SK-N-SH treated with all-trans-retinoic acid at 6 μM for 48 hours (cell line): ENCODE measurements at regions not wholly inside any gene's neighbourhood (a gene's known extent, or its start where the extent isn't known, plus 50 kb on each side); places are given as distances from the start of the nearest gene placed in this dataset.

Experiments
- ATAC-seq: fragments of 200-7000 bp; cut with Tn5 transposase; 3 replicates; pipeline ENCODE4 v1.9.1; 2020; ENCODE audit warnings: mild to moderate bottlenecking, moderate library complexity
- ARNTL ChIP-seq: fragments of 450-650 bp; formaldehyde crosslinking; IDR thresholded peaks from 2 replicates; pipeline ENCODE4 v1.5.0; 2020; ENCODE audit warnings: low read depth, mild to moderate bottlenecking, moderate library complexity, borderline replicate concordance
- BACH2 ChIP-seq: fragments of 250-450 bp; sonication (Bioruptor Pico); IDR thresholded peaks from 2 replicates; pipeline ENCODE4 v1.9.0; 2021; ENCODE audit warnings: mild to moderate bottlenecking, borderline replicate concordance
- CSDC2 ChIP-seq: fragments of 250-450 bp; sonication (Bioruptor Pico); IDR thresholded peaks from 2 replicates; pipeline ENCODE4 v1.5.0; 2020; ENCODE audit warnings: mild to moderate bottlenecking, moderate library complexity
- ESRRG ChIP-seq: fragments of 250-450 bp; sonication (Bioruptor Pico); IDR thresholded peaks from 2 replicates; pipeline ENCODE4 v1.6.1; 2021; ENCODE audit warnings: mild to moderate bottlenecking
- GLIS3 ChIP-seq: fragments of 250-450 bp; sonication (Bioruptor Pico); IDR thresholded peaks from 2 replicates; pipeline ENCODE4 v1.5.0; 2020; ENCODE audit warnings: mild to moderate bottlenecking, moderate library complexity
- ISL1 ChIP-seq: fragments of 250-450 bp; sonication (Bioruptor Pico); IDR thresholded peaks from 2 replicates; pipeline ENCODE4 v2.1.2; 2022; ENCODE audit warnings: mild to moderate bottlenecking, moderate library complexity
- OSR1 ChIP-seq: fragments of 250-450 bp; sonication (Bioruptor Pico); IDR thresholded peaks from 2 replicates; pipeline ENCODE4 v1.8.0; 2022; ENCODE audit warnings: moderate library complexity, mild to moderate bottlenecking, inconsistent platforms
- PPARA ChIP-seq: fragments of 250-450 bp; sonication (Bioruptor Pico); IDR thresholded peaks from 2 replicates; pipeline ENCODE4 v1.5.0; 2020; ENCODE audit warnings: mild to moderate bottlenecking, borderline replicate concordance
- RARB ChIP-seq: fragments of 250-450 bp; sonication (Bioruptor Pico); IDR thresholded peaks from 2 replicates; pipeline ENCODE4 v1.8.0; 2021; ENCODE audit warnings: mild to moderate bottlenecking, moderate library complexity
- SNAI2 ChIP-seq: fragments of 250-450 bp; sonication (Bioruptor Pico); IDR thresholded peaks from 2 replicates; pipeline ENCODE4 v1.5.0; 2020; ENCODE audit warnings: mild to moderate bottlenecking, moderate library complexity
- TCF4 ChIP-seq: fragments of 250-450 bp; sonication (Bioruptor Pico); IDR thresholded peaks from 2 replicates; pipeline ENCODE4 v1.8.0; 2021; ENCODE audit warnings: mild to moderate bottlenecking, moderate library complexity, borderline replicate concordance
- TOX ChIP-seq: fragments of 250-450 bp; sonication (Bioruptor Pico); IDR thresholded peaks from 2 replicates; pipeline ENCODE4 v1.8.0; 2021; ENCODE audit warnings: mild to moderate bottlenecking, moderate library complexity, borderline replicate concordance
- ZC3H10 ChIP-seq: fragments of 250-450 bp; sonication (Bioruptor Pico); IDR thresholded peaks from 2 replicates; pipeline ENCODE4 v1.5.1; 2021; ENCODE audit warnings: mild to moderate bottlenecking, moderate library complexity
- ZFP3 ChIP-seq: fragments of 250-450 bp; sonication (Bioruptor Pico); IDR thresholded peaks from 2 replicates; pipeline ENCODE4 v1.5.0; 2020; ENCODE audit warnings: mild to moderate bottlenecking, moderate library complexity
- ZFP30 ChIP-seq: fragments of 450-650 bp; formaldehyde crosslinking; IDR thresholded peaks from 2 replicates; pipeline ENCODE4 v1.5.0; 2022; ENCODE audit warnings: mild to moderate bottlenecking, moderate library complexity
- ZNF565 ChIP-seq: fragments of 450-650 bp; formaldehyde crosslinking; conservative IDR thresholded peaks from 2 replicates; pipeline ENCODE4 v1.5.0; 2020; ENCODE audit warnings: low read depth, mild to moderate bottlenecking, moderate library complexity
- ZNF70 ChIP-seq: fragments of 450-650 bp; formaldehyde crosslinking; IDR thresholded peaks from 2 replicates; pipeline ENCODE4 v1.5.0; 2020; ENCODE audit warnings: mild to moderate bottlenecking, moderate library complexity
- ZNF8 ChIP-seq: fragments of 450-650 bp; formaldehyde crosslinking; IDR thresholded peaks from 2 replicates; pipeline ENCODE4 v1.5.0; 2020; ENCODE audit warnings: mild to moderate bottlenecking, moderate library complexity
- TF ChIP-seq, protein P1 (sequence below): fragments of 250-450 bp; sonication (Bioruptor Pico); IDR thresholded peaks from 2 replicates; pipeline ENCODE4 v1.8.0; 2020; ENCODE audit warnings: mild to moderate bottlenecking, moderate library complexity, borderline replicate concordance
- TF ChIP-seq, protein P2 (sequence below): fragments of 250-450 bp; sonication (Bioruptor Pico); IDR thresholded peaks from 2 replicates; pipeline ENCODE4 v1.5.1; 2021; ENCODE audit warnings: mild to moderate bottlenecking, moderate library complexity
- TF ChIP-seq, protein P3 (sequence below): fragments of 250-450 bp; sonication (Bioruptor Pico); IDR thresholded peaks from 2 replicates; pipeline ENCODE4 v1.8.0; 2021; ENCODE audit warnings: low read depth, mild to moderate bottlenecking, moderate library complexity, borderline replicate concordance
- TF ChIP-seq, protein P4 (sequence below): fragments of 250-450 bp; sonication (Bioruptor Pico); IDR thresholded peaks from 2 replicates; pipeline ENCODE4 v1.5.1; 2020; ENCODE audit warnings: low read depth, mild to moderate bottlenecking, moderate library complexity
- TF ChIP-seq, protein P5 (sequence below): fragments of 250-450 bp; sonication (Bioruptor Pico); IDR thresholded peaks from 2 replicates; pipeline ENCODE4 v1.5.0; 2020; ENCODE audit warnings: mild to moderate bottlenecking, moderate library complexity

DNA sequence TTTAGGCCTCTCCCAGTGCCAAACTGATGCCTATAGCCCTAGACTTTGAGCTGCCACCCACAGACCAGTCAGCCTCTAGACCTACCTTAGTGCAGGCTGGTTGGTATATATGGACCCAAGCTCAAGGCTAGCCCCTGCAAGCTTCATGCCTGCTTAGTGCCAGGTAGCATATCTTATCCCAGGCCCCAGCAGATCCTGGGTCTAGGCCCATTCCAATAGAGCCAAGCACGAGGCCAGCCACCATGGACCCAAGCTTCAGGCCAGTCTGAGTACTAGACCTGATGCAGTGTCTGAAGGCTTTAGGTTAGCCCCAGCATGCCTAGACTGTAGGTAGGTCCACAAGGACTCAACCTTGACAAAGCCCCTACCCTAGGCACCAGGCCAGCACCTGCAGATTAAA, 1081.7 kb downstream of the JRKL start:
- TF ChIP-seq OSR1 (CRISPR knock-in tag) (no peak), ZNF565 (no peak), ZNF8 (CRISPR knock-in tag) (no peak), ZNF70 (CRISPR knock-in tag) (no peak), ESRRG (CRISPR knock-in tag) (no peak), ISL1 (CRISPR knock-in tag) (no peak), TOX (CRISPR knock-in tag) (no peak), BACH2 (CRISPR knock-in tag) (no peak), PPARA (CRISPR knock-in tag) (no peak), ZC3H10 (no peak), RARB (CRISPR knock-in tag) (no peak), GLIS3 (no peak), ZFP30 (CRISPR knock-in tag) (no peak)
- TF ChIP-seq, protein P1, sequence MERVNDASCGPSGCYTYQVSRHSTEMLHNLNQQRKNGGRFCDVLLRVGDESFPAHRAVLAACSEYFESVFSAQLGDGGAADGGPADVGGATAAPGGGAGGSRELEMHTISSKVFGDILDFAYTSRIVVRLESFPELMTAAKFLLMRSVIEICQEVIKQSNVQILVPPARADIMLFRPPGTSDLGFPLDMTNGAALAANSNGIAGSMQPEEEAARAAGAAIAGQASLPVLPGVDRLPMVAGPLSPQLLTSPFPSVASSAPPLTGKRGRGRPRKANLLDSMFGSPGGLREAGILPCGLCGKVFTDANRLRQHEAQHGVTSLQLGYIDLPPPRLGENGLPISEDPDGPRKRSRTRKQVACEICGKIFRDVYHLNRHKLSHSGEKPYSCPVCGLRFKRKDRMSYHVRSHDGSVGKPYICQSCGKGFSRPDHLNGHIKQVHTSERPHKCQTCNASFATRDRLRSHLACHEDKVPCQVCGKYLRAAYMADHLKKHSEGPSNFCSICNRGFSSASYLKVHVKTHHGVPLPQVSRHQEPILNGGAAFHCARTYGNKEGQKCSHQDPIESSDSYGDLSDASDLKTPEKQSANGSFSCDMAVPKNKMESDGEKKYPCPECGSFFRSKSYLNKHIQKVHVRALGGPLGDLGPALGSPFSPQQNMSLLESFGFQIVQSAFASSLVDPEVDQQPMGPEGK (CRISPR knock-in tag), result no peak
- TF ChIP-seq, protein P2, sequence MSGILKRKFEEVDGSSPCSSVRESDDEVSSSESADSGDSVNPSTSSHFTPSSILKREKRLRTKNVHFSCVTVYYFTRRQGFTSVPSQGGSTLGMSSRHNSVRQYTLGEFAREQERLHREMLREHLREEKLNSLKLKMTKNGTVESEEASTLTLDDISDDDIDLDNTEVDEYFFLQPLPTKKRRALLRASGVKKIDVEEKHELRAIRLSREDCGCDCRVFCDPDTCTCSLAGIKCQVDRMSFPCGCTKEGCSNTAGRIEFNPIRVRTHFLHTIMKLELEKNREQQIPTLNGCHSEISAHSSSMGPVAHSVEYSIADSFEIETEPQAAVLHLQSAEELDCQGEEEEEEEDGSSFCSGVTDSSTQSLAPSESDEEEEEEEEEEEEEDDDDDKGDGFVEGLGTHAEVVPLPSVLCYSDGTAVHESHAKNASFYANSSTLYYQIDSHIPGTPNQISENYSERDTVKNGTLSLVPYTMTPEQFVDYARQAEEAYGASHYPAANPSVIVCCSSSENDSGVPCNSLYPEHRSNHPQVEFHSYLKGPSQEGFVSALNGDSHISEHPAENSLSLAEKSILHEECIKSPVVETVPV (CRISPR knock-in tag), result no peak
- TF ChIP-seq, protein P3, sequence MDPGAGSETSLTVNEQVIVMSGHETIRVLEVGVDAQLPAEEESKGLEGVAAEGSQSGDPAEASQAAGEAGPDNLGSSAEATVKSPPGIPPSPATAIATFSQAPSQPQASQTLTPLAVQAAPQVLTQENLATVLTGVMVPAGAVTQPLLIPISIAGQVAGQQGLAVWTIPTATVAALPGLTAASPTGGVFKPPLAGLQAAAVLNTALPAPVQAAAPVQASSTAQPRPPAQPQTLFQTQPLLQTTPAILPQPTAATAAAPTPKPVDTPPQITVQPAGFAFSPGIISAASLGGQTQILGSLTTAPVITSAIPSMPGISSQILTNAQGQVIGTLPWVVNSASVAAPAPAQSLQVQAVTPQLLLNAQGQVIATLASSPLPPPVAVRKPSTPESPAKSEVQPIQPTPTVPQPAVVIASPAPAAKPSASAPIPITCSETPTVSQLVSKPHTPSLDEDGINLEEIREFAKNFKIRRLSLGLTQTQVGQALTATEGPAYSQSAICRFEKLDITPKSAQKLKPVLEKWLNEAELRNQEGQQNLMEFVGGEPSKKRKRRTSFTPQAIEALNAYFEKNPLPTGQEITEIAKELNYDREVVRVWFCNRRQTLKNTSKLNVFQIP (CRISPR knock-in tag), result no peak
- TF ChIP-seq, protein P4, sequence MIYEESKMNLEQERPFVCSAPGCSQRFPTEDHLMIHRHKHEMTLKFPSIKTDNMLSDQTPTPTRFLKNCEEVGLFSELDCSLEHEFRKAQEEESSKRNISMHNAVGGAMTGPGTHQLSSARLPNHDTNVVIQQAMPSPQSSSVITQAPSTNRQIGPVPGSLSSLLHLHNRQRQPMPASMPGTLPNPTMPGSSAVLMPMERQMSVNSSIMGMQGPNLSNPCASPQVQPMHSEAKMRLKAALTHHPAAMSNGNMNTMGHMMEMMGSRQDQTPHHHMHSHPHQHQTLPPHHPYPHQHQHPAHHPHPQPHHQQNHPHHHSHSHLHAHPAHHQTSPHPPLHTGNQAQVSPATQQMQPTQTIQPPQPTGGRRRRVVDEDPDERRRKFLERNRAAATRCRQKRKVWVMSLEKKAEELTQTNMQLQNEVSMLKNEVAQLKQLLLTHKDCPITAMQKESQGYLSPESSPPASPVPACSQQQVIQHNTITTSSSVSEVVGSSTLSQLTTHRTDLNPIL (CRISPR knock-in tag), result no peak
- no peak for ATAC-seq

- ATAC-seq, result no peak
- TF ChIP-seq ARNTL (CRISPR knock-in tag), result no peak
These were observed 1097.6 kb downstream of the JRKL start for GRCh38 chr11:97487387-97487786.

GRCh38 chr11:97498891-97499290, 1109.1 kb downstream of the JRKL start:
- ATAC-seq, result no peak
- TF ChIP-seq ARNTL (CRISPR knock-in tag) (no peak), OSR1 (CRISPR knock-in tag) (no peak), BACH2 (CRISPR knock-in tag) (no peak), TOX (CRISPR knock-in tag) (no peak), ESRRG (CRISPR knock-in tag) (no peak), ZNF565 (no peak), CSDC2 (CRISPR knock-in tag) (no peak), ZFP3 (CRISPR knock-in tag) (no peak), SNAI2 (CRISPR knock-in tag) (no peak), TCF4 (CRISPR knock-in tag) (no peak), RARB (CRISPR knock-in tag) (no peak), ZNF8 (CRISPR knock-in tag) (no peak), ZC3H10 (no peak), ZNF70 (CRISPR knock-in tag) (no peak), ZFP30 (CRISPR knock-in tag) (no peak)
- TF ChIP-seq, protein P5, sequence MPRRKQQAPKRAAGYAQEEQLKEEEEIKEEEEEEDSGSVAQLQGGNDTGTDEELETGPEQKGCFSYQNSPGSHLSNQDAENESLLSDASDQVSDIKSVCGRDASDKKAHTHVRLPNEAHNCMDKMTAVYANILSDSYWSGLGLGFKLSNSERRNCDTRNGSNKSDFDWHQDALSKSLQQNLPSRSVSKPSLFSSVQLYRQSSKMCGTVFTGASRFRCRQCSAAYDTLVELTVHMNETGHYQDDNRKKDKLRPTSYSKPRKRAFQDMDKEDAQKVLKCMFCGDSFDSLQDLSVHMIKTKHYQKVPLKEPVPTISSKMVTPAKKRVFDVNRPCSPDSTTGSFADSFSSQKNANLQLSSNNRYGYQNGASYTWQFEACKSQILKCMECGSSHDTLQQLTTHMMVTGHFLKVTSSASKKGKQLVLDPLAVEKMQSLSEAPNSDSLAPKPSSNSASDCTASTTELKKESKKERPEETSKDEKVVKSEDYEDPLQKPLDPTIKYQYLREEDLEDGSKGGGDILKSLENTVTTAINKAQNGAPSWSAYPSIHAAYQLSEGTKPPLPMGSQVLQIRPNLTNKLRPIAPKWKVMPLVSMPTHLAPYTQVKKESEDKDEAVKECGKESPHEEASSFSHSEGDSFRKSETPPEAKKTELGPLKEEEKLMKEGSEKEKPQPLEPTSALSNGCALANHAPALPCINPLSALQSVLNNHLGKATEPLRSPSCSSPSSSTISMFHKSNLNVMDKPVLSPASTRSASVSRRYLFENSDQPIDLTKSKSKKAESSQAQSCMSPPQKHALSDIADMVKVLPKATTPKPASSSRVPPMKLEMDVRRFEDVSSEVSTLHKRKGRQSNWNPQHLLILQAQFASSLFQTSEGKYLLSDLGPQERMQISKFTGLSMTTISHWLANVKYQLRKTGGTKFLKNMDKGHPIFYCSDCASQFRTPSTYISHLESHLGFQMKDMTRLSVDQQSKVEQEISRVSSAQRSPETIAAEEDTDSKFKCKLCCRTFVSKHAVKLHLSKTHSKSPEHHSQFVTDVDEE (CRISPR knock-in tag), result no peak
- TF ChIP-seq, protein P4 (CRISPR knock-in tag), result no peak
- TF ChIP-seq, protein P1 (CRISPR knock-in tag), result no peak
